HepG2 (cell line): ENCODE measurements at regions not wholly inside any gene's neighbourhood (a gene's known extent, or its start where the extent isn't known, plus 50 kb on each side); places are given as distances from the start of the nearest gene placed in this dataset.

ENCODE experiments used
- ATAC-seq: fragments of 200-7000 bp; cut with Tn5 transposase; 3 replicates; pipeline ENCODE4 v1.9.1; 2020; ENCODE audit warnings: mild to moderate bottlenecking, moderate library complexity
- BruUV-seq: library from RNA; stranded (reverse); fragments of 400-500 nt; replicated peaks from 2 replicates; lab custom pipeline; 2021; lab: Mats Ljungman, UMichigan
- CTCF ChIA-PET: fragments of 300-600 bp; formaldehyde crosslinking; extraction: SDS; loops from one replicate; lab custom pipeline; 2021; ENCODE audit warnings: low total read pairs, inconsistent platforms, low intra/inter-chr PET ratio; lab: Yijun Ruan, JAX
- POLR2A ChIA-PET: fragments of 350-600 bp; sonication (Branson Sonifier 250); formaldehyde crosslinking; loops from one replicate; lab custom pipeline; 2020; ENCODE audit warnings: antibody characterized with exemption, inconsistent platforms; lab: Yijun Ruan, JAX
- DNase-seq: peaks from one replicate; pipeline ENCODE4 v3.0.0-alpha.2; 2015; ENCODE audit warnings: low spot score
- FAIRE-seq: peaks from 3 replicates; lab custom pipeline; 2011; peaks lifted over from hg19 to GRCh38; lab: Jason Lieb, UNC
- H2AFZ ChIP-seq: one replicate; pipeline ENCODE4 v1.6.1; 2011; ENCODE audit warnings: low read length, inconsistent platforms
- H3K27ac ChIP-seq: fragments of 300-600 bp; 3 replicates; pipeline ENCODE4 v1.8.0; 2011; ENCODE audit warnings: mixed run types, mild to moderate bottlenecking, mixed read lengths, low read length, inconsistent platforms; ENCODE audit not compliant: insufficient read depth; ENCODE audit errors: extremely low read length
- H3K27me3 ChIP-seq, 2 experiments: fragments of 200-600 bp in 1 of 2; 2 replicates in 1 of 2; 3 replicates in 1 of 2; pipeline versions ENCODE4 v1.6.0 to v1.8.0; 2011; ENCODE audit warnings: low read length in 2 of 2, mild to moderate bottlenecking in 2 of 2, moderate library complexity in 2 of 2, inconsistent platforms in 1 of 2; ENCODE audit not compliant: insufficient read depth in 2 of 2, control insufficient read depth in 1 of 2
- H3K36me3 ChIP-seq, 2 experiments: fragments of 200-600 bp in 1 of 2; replicated peaks in 1 of 2; 2 replicates in 1 of 2; 3 replicates in 1 of 2; pipeline versions ENCODE4 v1.5.1 to v1.8.0; 2011; ENCODE audit warnings: low read length in 2 of 2, inconsistent platforms in 1 of 2; ENCODE audit not compliant: insufficient read depth in 2 of 2, control insufficient read depth in 1 of 2
- H3K4me1 ChIP-seq: 2 replicates; pipeline ENCODE4 v1.5.1; 2012; ENCODE audit warnings: low read length, inconsistent platforms; ENCODE audit not compliant: insufficient read depth
- H3K4me2 ChIP-seq: 2 replicates; pipeline ENCODE4 v1.6.0; 2011; ENCODE audit warnings: low read depth, low read length, inconsistent platforms
- H3K4me3 ChIP-seq, 3 experiments: fragments of 200-600 bp in 1 of 3; sonication (generic), shearing (Covaris generic) in 1 of 3; replicated peaks in 1 of 3; 2 replicates each; pipeline ENCODE4 v1.5.1; 2011 to 2016; ENCODE audit warnings: low read length in 3 of 3, inconsistent platforms in 2 of 3, low read depth in 2 of 3, mild to moderate bottlenecking in 2 of 3, control low read depth in 1 of 3, mixed read lengths in 1 of 3; ENCODE audit not compliant: insufficient read depth in 1 of 3
- H3K79me2 ChIP-seq: one replicate; pipeline ENCODE4 v1.6.1; 2011; ENCODE audit warnings: low read length, inconsistent platforms; ENCODE audit not compliant: insufficient read depth
- H3K9ac ChIP-seq: 2 replicates; pipeline ENCODE4 v1.6.0; 2011; ENCODE audit warnings: mild to moderate bottlenecking, low read depth, low read length, inconsistent platforms; ENCODE audit not compliant: insufficient read depth
- H3K9me3 ChIP-seq: 2 replicates; pipeline ENCODE4 v1.5.1; 2012; ENCODE audit warnings: mild to moderate bottlenecking, low read length
- H4K20me1 ChIP-seq: 2 replicates; pipeline ENCODE4 v1.6.0; 2011; ENCODE audit warnings: inconsistent platforms, mild to moderate bottlenecking, low read length, moderate library complexity; ENCODE audit not compliant: insufficient read depth
- FOXP1 ChIP-seq, 2 experiments: fragments of 450-650 bp in 1 of 2; IDR thresholded peaks; 2 replicates each; pipeline ENCODE4 v1.6.1; 2017 to 2018; ENCODE audit warnings: antibody characterized with exemption in 1 of 2
- GATAD1 ChIP-seq: IDR thresholded peaks from 2 replicates; pipeline ENCODE4 v1.6.1; 2016; ENCODE audit warnings: missing genetic modification reagents, missing compliant biosample characterization
- KDM3A ChIP-seq: IDR thresholded peaks from 2 replicates; pipeline ENCODE4 v1.6.1; 2018; ENCODE audit warnings: low read depth, missing compliant biosample characterization
- RFX5 ChIP-seq: IDR thresholded peaks from 2 replicates; pipeline ENCODE4 v1.6.1; 2011; ENCODE audit warnings: low read depth, low read length, improper control_type of control experiment
- SP2 ChIP-seq: sonication (generic); formaldehyde crosslinking; IDR thresholded peaks from 2 replicates; pipeline ENCODE4 v1.5.1; 2020; ENCODE audit warnings: mild to moderate bottlenecking, missing genetic modification reagents
- WIZ ChIP-seq: sonication (generic); formaldehyde crosslinking; IDR thresholded peaks from 2 replicates; pipeline ENCODE4 v1.5.1; 2020; ENCODE audit warnings: mild to moderate bottlenecking, missing genetic modification reagents
- ZFP36L2 ChIP-seq: sonication (generic); formaldehyde crosslinking; IDR thresholded peaks from 2 replicates; pipeline ENCODE4 v1.4.0; 2020; ENCODE audit warnings: missing genetic modification reagents
- ZNF577 ChIP-seq: sonication (generic); formaldehyde crosslinking; IDR thresholded peaks from 2 replicates; pipeline ENCODE4 v1.4.0; 2020; ENCODE audit warnings: mild to moderate bottlenecking, low read depth, missing genetic modification reagents, borderline replicate concordance
- ZNF614 ChIP-seq: IDR thresholded peaks from 2 replicates; pipeline ENCODE4 v1.6.1; 2018; ENCODE audit warnings: missing biosample characterization, missing genetic modification reagents, inconsistent platforms, borderline replicate concordance
- WGBS: methylation state at CpG from one replicate; pipeline ENCODE4 v1.1.6; 2017; ENCODE audit warnings: low lambda C conversion rate; 5-methylcytosine and 5-hydroxymethylcytosine counted together
- in situ Hi-C: cut with HindIII; loops from 2 replicates; pipeline ENCODE4 v1.10.0; 2017; ENCODE audit warnings: low pct_unique_long_range_greater_than_20kb; ENCODE audit not compliant: extremely low pct_ligation_motif_present
- intact Hi-C: fragments of 100-400 bp; cut with micrococcal nuclease; formaldehyde crosslinking; loops from one replicate; pipeline ENCODE4 v1.10.0; 2022; ENCODE audit not compliant: unreplicated experiment
- TF ChIP-seq, protein P1 (sequence below): IDR thresholded peaks from 2 replicates; pipeline ENCODE4 v1.6.1; 2016; ENCODE audit warnings: low read depth, missing genetic modification reagents, missing compliant biosample characterization
- TF ChIP-seq, protein P2 (sequence below), 2 experiments: sonication (generic) in 1 of 2; formaldehyde crosslinking in 1 of 2; IDR thresholded peaks; 2 replicates each; pipeline versions ENCODE4 v1.6.1 to v1.9.0; 2014 to 2022; ENCODE audit warnings: antibody characterized with exemption in 1 of 2, borderline replicate concordance in 1 of 2, inconsistent platforms in 1 of 2, low read depth in 1 of 2, missing genetic modification reagents in 1 of 2

DNA sequence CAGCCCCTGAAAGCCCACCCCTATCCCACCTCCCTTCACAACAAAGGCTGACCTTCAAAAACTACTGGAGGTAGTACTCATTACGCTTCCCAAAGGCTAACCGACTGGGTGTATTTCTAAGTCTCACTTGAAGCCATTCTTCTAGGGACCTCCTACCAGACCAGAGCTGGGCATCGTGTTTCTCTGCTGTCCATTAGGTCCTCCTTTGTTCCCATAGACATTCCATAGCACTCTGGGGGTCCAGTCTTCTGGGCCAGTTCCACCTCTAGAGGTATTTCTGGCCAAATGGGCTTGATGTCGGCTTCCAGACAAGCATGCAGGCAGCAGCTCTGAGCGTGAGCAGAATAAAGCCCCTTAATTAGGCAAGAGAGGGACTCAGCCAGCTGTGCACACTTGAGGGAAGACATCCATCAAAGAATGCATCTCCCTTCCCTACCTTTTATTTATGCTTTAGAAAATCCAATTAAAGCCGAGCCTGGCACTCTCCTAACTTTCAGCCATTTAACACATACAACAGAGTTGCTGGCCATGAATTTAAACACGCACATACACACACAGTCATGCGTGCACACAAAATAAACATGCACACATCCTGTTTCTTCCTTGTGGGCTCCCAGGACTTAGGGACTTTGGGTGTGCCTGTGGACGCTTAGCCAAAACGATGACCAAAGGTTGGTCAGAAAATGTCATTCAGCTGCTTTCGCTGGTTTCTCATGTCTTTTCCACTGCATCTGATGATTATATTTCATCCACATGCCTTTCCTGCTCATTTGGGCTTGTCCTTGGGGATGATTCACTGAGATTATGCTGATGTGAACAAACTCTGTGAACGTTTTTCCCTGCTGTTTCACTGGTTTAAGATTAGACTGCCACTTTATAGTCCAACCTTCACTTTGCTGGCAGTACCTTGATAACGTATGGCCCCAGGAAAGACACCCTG is 362.0 kb upstream of the NFE2L3 start (continued):
- TF ChIP-seq, protein P1, sequence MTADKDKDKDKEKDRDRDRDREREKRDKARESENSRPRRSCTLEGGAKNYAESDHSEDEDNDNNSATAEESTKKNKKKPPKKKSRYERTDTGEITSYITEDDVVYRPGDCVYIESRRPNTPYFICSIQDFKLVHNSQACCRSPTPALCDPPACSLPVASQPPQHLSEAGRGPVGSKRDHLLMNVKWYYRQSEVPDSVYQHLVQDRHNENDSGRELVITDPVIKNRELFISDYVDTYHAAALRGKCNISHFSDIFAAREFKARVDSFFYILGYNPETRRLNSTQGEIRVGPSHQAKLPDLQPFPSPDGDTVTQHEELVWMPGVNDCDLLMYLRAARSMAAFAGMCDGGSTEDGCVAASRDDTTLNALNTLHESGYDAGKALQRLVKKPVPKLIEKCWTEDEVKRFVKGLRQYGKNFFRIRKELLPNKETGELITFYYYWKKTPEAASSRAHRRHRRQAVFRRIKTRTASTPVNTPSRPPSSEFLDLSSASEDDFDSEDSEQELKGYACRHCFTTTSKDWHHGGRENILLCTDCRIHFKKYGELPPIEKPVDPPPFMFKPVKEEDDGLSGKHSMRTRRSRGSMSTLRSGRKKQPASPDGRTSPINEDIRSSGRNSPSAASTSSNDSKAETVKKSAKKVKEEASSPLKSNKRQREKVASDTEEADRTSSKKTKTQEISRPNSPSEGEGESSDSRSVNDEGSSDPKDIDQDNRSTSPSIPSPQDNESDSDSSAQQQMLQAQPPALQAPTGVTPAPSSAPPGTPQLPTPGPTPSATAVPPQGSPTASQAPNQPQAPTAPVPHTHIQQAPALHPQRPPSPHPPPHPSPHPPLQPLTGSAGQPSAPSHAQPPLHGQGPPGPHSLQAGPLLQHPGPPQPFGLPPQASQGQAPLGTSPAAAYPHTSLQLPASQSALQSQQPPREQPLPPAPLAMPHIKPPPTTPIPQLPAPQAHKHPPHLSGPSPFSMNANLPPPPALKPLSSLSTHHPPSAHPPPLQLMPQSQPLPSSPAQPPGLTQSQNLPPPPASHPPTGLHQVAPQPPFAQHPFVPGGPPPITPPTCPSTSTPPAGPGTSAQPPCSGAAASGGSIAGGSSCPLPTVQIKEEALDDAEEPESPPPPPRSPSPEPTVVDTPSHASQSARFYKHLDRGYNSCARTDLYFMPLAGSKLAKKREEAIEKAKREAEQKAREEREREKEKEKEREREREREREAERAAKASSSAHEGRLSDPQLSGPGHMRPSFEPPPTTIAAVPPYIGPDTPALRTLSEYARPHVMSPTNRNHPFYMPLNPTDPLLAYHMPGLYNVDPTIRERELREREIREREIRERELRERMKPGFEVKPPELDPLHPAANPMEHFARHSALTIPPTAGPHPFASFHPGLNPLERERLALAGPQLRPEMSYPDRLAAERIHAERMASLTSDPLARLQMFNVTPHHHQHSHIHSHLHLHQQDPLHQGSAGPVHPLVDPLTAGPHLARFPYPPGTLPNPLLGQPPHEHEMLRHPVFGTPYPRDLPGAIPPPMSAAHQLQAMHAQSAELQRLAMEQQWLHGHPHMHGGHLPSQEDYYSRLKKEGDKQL (CRISPR knock-in tag) = no peak
- TF ChIP-seq ZNF577 (no peak), RFX5 (no peak), WIZ (CRISPR knock-in tag) (no peak)

DNA sequence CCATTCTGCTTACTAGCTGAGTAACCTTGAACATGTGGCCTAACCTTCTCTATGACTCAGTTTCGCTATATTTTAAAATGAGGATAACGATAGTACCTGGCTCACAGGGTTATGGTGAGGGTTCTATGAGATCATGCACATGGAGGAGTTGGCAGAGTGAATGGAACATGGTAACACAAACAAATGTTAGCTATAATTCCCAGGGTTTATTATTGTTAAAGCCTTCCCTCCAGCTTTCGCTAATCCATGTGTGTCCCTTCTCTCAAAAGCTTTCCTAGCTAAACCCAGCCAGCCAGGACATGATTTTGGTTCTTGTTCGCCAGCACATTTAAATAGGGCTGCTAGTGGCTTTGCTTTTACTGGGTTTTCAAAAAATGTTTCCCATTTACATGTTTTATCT is 361.0 kb upstream of the NFE2L3 start:
- BruUV-seq = no TSS peak
- FAIRE-seq (no peak), ATAC-seq (no peak), DNase-seq (no peak)
- Histone ChIP-seq H2AFZ (no peak overlapping the region), H3K9me3 (no peaks in the 10 kb centered on the region), H3K4me3 (no peak overlapping the region), H3K36me3 (no peaks in the 10 kb centered on the region), H3K79me2 (no peaks in the 10 kb centered on the region), H3K27ac (no peak overlapping the region), H3K27me3 (peaks cover 0 to 9% of the 10 kb centered on the region in 2 experiments; a peak in 1 of 5 replicates), H4K20me1 (no peaks in the 10 kb centered on the region), H3K4me2 (no peak overlapping the region), H3K9ac (no peak overlapping the region), H3K4me1 (no peaks in the 10 kb centered on the region)
- POLR2A ChIA-PET = no interaction called here
- in situ Hi-C loops (no loop called here), intact Hi-C loops (no loop called here)
- CTCF ChIA-PET = no interaction called here
- WGBS = 10% methylated on average over 4 of the region's 4 CpGs
- TF ChIP-seq ZFP36L2 (CRISPR knock-in tag) (no peak), KDM3A (CRISPR knock-in tag) (no peak), ZNF614 (no peak), FOXP1 (IDR thresholded peaks at IDR 0.05) (no peak), FOXP1 (CRISPR knock-in tag; IDR thresholded peaks at IDR 0.05) (no peak), GATAD1 (no peak), SP2 (CRISPR knock-in tag) (no peak)
- TF ChIP-seq, protein P2, sequence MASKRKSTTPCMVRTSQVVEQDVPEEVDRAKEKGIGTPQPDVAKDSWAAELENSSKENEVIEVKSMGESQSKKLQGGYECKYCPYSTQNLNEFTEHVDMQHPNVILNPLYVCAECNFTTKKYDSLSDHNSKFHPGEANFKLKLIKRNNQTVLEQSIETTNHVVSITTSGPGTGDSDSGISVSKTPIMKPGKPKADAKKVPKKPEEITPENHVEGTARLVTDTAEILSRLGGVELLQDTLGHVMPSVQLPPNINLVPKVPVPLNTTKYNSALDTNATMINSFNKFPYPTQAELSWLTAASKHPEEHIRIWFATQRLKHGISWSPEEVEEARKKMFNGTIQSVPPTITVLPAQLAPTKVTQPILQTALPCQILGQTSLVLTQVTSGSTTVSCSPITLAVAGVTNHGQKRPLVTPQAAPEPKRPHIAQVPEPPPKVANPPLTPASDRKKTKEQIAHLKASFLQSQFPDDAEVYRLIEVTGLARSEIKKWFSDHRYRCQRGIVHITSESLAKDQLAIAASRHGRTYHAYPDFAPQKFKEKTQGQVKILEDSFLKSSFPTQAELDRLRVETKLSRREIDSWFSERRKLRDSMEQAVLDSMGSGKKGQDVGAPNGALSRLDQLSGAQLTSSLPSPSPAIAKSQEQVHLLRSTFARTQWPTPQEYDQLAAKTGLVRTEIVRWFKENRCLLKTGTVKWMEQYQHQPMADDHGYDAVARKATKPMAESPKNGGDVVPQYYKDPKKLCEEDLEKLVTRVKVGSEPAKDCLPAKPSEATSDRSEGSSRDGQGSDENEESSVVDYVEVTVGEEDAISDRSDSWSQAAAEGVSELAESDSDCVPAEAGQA (IDR thresholded peaks at IDR 0.05; ENCODE audit: low read depth) = no peak
- TF ChIP-seq, protein P2 (CRISPR knock-in tag; IDR thresholded peaks at IDR 0.05; ENCODE audit: borderline replicate concordance) = no peak
